Mesodermal cell (in vitro differentiated cells): ENCODE measurements at regions not wholly inside any gene's neighbourhood (a gene's known extent, or its start where the extent isn't known, plus 50 kb on each side); places are given as distances from the start of the nearest gene placed in this dataset.
"Not testable (repeated sequence)": the region's sequence is repeated elsewhere in the genome, so short reads cannot be mapped to it uniquely, and the experiment has no call there.

Experiments used
- H3K27ac ChIP-seq: 2 replicates; pipeline ENCODE4 v1.7.0; 2013; ENCODE audit warnings: mild to moderate bottlenecking, low read depth, low read length, moderate library complexity; ENCODE audit not compliant: severe bottlenecking
- H3K36me3 ChIP-seq: 2 replicates; pipeline ENCODE4 v1.7.1; 2013; ENCODE audit warnings: mild to moderate bottlenecking, low read length, moderate library complexity; ENCODE audit not compliant: control insufficient read depth, insufficient read depth
- H3K4me1 ChIP-seq: one replicate; pipeline ENCODE4 v1.7.1; 2013; ENCODE audit warnings: mild to moderate bottlenecking, low read length; ENCODE audit not compliant: insufficient read depth, control insufficient read depth, poor library complexity, severe bottlenecking
- H3K4me3 ChIP-seq: 2 replicates; pipeline ENCODE4 v1.7.0; 2013; ENCODE audit warnings: low read length, control low read depth, mild to moderate bottlenecking; ENCODE audit not compliant: insufficient read depth, poor library complexity, severe bottlenecking; ENCODE audit errors: extremely low read depth
- H3K9me3 ChIP-seq: 2 replicates; pipeline ENCODE4 v1.7.1; 2013; ENCODE audit warnings: mild to moderate bottlenecking, low read length, moderate library complexity; ENCODE audit not compliant: control insufficient read depth
- WGBS, 2 experiments: methylation state at CpG; one replicate each; pipeline ENCODE4 v1.1.5; 2013; ENCODE audit warnings: missing lambda C conversion rate in 2 of 2; ENCODE audit not compliant: insufficient coverage in 2 of 2; 5-methylcytosine and 5-hydroxymethylcytosine counted together

- Histone ChIP-seq H3K36me3 (no peaks in the 10 kb centered on the region), H3K27ac (no peak overlapping the region), H3K4me3 (no peak overlapping the region), H3K4me1 (peaks cover 22% of the 10 kb centered on the region), H3K9me3 (peaks cover 14% of the 10 kb centered on the region)
- WGBS, 2 experiments = 78 to 100% methylated on average over 1 of the region's 1 CpG
Measured at GRCh38 chr1:168474322-168474721, 69.5 kb downstream of the XCL2 start.

- H3K9me3 ChIP-seq = peaks cover 14% of the 10 kb centered on the region
- no peak overlapping the region for H3K27ac ChIP-seq
- H3K4me3 ChIP-seq = no peak overlapping the region
- H3K4me1 ChIP-seq = peaks cover 34% of the 10 kb centered on the region
- no peaks in the 10 kb centered on the region for H3K36me3 ChIP-seq
Measured at GRCh38 chr1:168473126-168473525, 70.7 kb downstream of the XCL2 start.

- no peak overlapping the region for H3K27ac ChIP-seq
- no peak overlapping the region for H3K4me3 ChIP-seq
- no peaks in the 10 kb centered on the region for H3K36me3 ChIP-seq
- 100% methylated on average over 1 of the region's 2 CpGs for WGBS, 2 experiments
- peaks cover 38% of the 10 kb centered on the region for H3K4me1 ChIP-seq
- peaks cover 14% of the 10 kb centered on the region for H3K9me3 ChIP-seq
Measured at GRCh38 chr1:168472223-168472622, 71.6 kb downstream of the XCL2 start.

GRCh38 chr1:168470901-168471431 is 72.8 kb downstream of the XCL2 start:
- H3K9me3 ChIP-seq = peaks cover 14% of the 10 kb centered on the region
- no peak overlapping the region for H3K4me3 ChIP-seq
- H3K27ac ChIP-seq = peak overlapping the region; percentile 47
- H3K4me1 ChIP-seq = peaks cover 34% of the 10 kb centered on the region
- WGBS, 2 experiments = no CpG with 5 or more reads among the region's 1 CpG
- no peaks in the 10 kb centered on the region for H3K36me3 ChIP-seq

- WGBS, 2 experiments = 61 to 68% methylated on average over 5 of the region's 6 CpGs
Measured at GRCh38 chr1:168469690-168470089, 74.1 kb downstream of the XCL2 start.

GRCh38 chr1:168468822-168469221 is 75.0 kb downstream of the XCL2 start:
- Histone ChIP-seq H3K27ac (no peak overlapping the region), H3K9me3 (no peaks in the 10 kb centered on the region), H3K36me3 (no peaks in the 10 kb centered on the region), H3K4me3 (no peak overlapping the region), H3K4me1 (peaks cover 34% of the 10 kb centered on the region)

More at GRCh38 chr1:168469690-168470089, 74.1 kb downstream of the XCL2 start:
- Histone ChIP-seq H3K27ac (peak overlapping the region; percentile 75), H3K4me1 (peaks cover 34% of the 10 kb centered on the region), H3K4me3 (no peak overlapping the region), H3K9me3 (peaks cover 7% of the 10 kb centered on the region), H3K36me3 (no peaks in the 10 kb centered on the region)

- no peaks in the 10 kb centered on the region for H3K36me3 ChIP-seq
- WGBS, 2 experiments = 72 to 93% methylated on average over 2 of the region's 5 CpGs
- no peaks in the 10 kb centered on the region for H3K9me3 ChIP-seq
- H3K4me1 ChIP-seq = peaks cover 34% of the 10 kb centered on the region
- H3K27ac ChIP-seq = peak overlapping the region; percentile 41
- H3K4me3 ChIP-seq = no peak overlapping the region
Measured at GRCh38 chr1:168468042-168468809, 75.6 kb downstream of the XCL2 start.

GRCh38 chr1:168467452-168467851 is 76.3 kb downstream of the XCL2 start:
- peaks cover 34% of the 10 kb centered on the region for H3K4me1 ChIP-seq
- WGBS, 2 experiments = 83% methylated on average over 1 of the region's 3 CpGs; no CpG with 5 or more reads in 1 of the 2 experiments
- H3K4me3 ChIP-seq = no peak overlapping the region
- peak overlapping the region; percentile 41 for H3K27ac ChIP-seq
- no peaks in the 10 kb centered on the region for H3K36me3 ChIP-seq
- H3K9me3 ChIP-seq = no peaks in the 10 kb centered on the region

GRCh38 chr1:168466714-168467131 is 77.1 kb downstream of the XCL2 start:
- Histone ChIP-seq H3K4me3 (no peak overlapping the region), H3K27ac (no peak overlapping the region), H3K36me3 (no peaks in the 10 kb centered on the region), H3K9me3 (peaks cover 2% of the 10 kb centered on the region), H3K4me1 (peaks cover 34% of the 10 kb centered on the region)
- no CpG with 5 or more reads among the region's 1 CpG for WGBS, 2 experiments

GRCh38 chr1:168466092-168466713 is 77.6 kb downstream of the XCL2 start:
- WGBS, 2 experiments = 60 to 64% methylated on average over 1 to 3 of the region's 5 CpGs
- Histone ChIP-seq H3K9me3 (peaks cover 7% of the 10 kb centered on the region), H3K27ac (no peak overlapping the region), H3K36me3 (no peaks in the 10 kb centered on the region), H3K4me3 (no peak overlapping the region), H3K4me1 (peaks cover 34% of the 10 kb centered on the region)

GRCh38 chr1:168461108-168461507 is 82.7 kb downstream of the XCL2 start:
- not testable (repeated sequence) for H3K4me1 ChIP-seq, H3K4me3 ChIP-seq, H3K27ac ChIP-seq, H3K36me3 ChIP-seq, H3K9me3 ChIP-seq
- WGBS, 2 experiments = no CpG with 5 or more reads among the region's 3 CpGs
